CD4-positive, alpha-beta T cell (primary cell): ENCODE measurements at regions not wholly inside any gene's neighbourhood (a gene's known extent, or its start where the extent isn't known, plus 50 kb on each side); places are given as distances from the start of the nearest gene placed in this dataset.

ENCODE experiments used
- ATAC-seq: fragments of 200-7000 bp; cut with Tn5 transposase; one replicate; pipeline ENCODE4 v1.10.0; 2022; ENCODE audit warnings: mild to moderate bottlenecking; ENCODE audit not compliant: poor library complexity
- CTCF ChIA-PET: fragments of 350-600 bp; sonication (Branson Sonifier 250); formaldehyde crosslinking; loops from one replicate; lab custom pipeline; 2021; ENCODE audit warnings: antibody characterized with exemption, inconsistent platforms; lab: Charles Lee
- POLR2A ChIA-PET: fragments of 350-600 bp; sonication (Branson Sonifier 250); formaldehyde crosslinking; loops from one replicate; lab custom pipeline; 2021; ENCODE audit warnings: antibody characterized with exemption, inconsistent platforms; lab: Charles Lee
- DNase-seq, 14 experiments: peaks; one replicate each; pipeline ENCODE4 v3.0.0-alpha.2; 2013 to 2020; ENCODE audit warnings: mixed read lengths in 2 of 14
- H3K27ac ChIP-seq, 2 donors: one replicate each; pipeline versions ENCODE4 v1.5.1 to v1.7.0; 2013; ENCODE audit warnings: low read length in 2 of 2, low read depth in 1 of 2, mild to moderate bottlenecking in 1 of 2
- H3K27me3 ChIP-seq, 2 experiments: 1 replicate in 1 of 2; 2 replicates in 1 of 2; pipeline versions ENCODE4 v1.6.1 to v1.7.0; 2013; ENCODE audit warnings: low read length in 2 of 2, control low read depth in 1 of 2, mild to moderate bottlenecking in 1 of 2, moderate library complexity in 1 of 2; ENCODE audit not compliant: insufficient read depth in 2 of 2, control insufficient read depth in 1 of 2
- H3K36me3 ChIP-seq: one replicate; pipeline ENCODE4 v1.6.1; 2013; ENCODE audit warnings: low read length, control low read depth; ENCODE audit not compliant: insufficient read depth
- H3K4me1 ChIP-seq: one replicate; pipeline ENCODE4 v1.6.1; 2013; ENCODE audit warnings: low read length, control low read depth; ENCODE audit not compliant: insufficient read depth
- H3K4me3 ChIP-seq: one replicate; pipeline ENCODE4 v1.5.1; 2013; ENCODE audit warnings: mild to moderate bottlenecking, low read length, moderate library complexity
- H3K9me3 ChIP-seq, 2 experiments: 1 replicate in 1 of 2; 2 replicates in 1 of 2; pipeline versions ENCODE4 v1.6.1 to v1.7.0; 2013; ENCODE audit warnings: low read length in 2 of 2, mild to moderate bottlenecking in 2 of 2, control low read depth in 1 of 2, moderate library complexity in 1 of 2; ENCODE audit not compliant: control insufficient read depth in 1 of 2, insufficient read depth in 1 of 2
- H3K27ac Mint-ChIP-seq: one replicate; pipeline ENCODE4 v1.8.0; 2020; ENCODE audit warnings: mixed read lengths
- H3K27me3 Mint-ChIP-seq: one replicate; pipeline ENCODE4 v1.8.0; 2021; ENCODE audit warnings: mixed read lengths
- H3K36me3 Mint-ChIP-seq: one replicate; pipeline ENCODE4 v1.8.0; 2021; ENCODE audit warnings: low read depth, mixed read lengths
- H3K4me1 Mint-ChIP-seq: one replicate; pipeline ENCODE4 v1.8.0; 2021; ENCODE audit warnings: low read depth, mixed read lengths
- H3K4me3 Mint-ChIP-seq: one replicate; pipeline ENCODE4 v1.8.0; 2020; ENCODE audit warnings: mild to moderate bottlenecking, mixed read lengths
- H3K9me3 Mint-ChIP-seq: one replicate; pipeline ENCODE4 v1.8.0; 2020; ENCODE audit warnings: mixed read lengths
- intact Hi-C, 2 experiments: fragments of 100-400 bp; cut with DNase I in 1 of 2; cut with micrococcal nuclease in 1 of 2; formaldehyde crosslinking; loops; one replicate each; pipeline versions ENCODE4 v1.15.1 to v1.9.0; 2023 to 2025; cut with DNase I, micrococcal nuclease
- TF ChIP-seq, protein P1 (sequence below): fragments of 200-600 bp; IDR thresholded peaks from one replicate; pipeline ENCODE4 v1.8.0; 2022; ENCODE audit warnings: antibody characterized with exemption, mild to moderate bottlenecking

DNA sequence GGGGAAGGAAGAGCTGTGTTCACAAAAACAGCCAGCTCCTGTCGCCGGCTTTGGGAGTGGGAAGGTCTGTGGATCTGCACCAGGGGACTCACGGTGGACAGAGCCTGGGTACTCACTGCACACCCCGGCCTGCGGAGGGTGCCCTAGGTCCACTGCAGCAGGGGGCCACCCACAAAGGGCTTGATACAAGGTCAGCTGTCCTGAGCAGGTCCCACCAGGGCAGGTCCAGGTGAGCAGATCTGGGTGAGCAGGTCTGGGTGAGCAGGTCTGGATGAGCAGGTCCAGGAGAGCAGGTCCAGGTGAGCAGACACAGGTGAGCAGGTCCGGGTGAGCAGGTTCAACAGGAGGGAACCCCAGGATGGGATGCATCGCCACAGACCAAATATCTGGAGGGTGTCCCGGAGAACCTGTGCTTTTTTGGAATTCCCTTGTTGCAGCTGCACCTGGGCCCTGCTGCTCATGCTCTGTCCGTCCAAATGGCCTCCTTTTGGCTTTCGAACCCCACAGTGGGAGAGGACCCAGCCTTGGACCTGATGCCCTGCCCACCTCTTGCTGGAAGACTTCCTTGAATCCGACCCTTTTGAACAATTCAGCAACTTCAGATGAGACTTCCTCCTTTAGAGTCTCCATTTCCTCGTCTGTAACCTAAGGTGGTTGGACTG lies 485.3 kb downstream of the TBC1D22A start:
- H3K27me3 Mint-ChIP-seq, result peaks cover 48% of the 10 kb centered on the region
- POLR2A ChIA-PET, result no interaction called here
- no peaks in the 10 kb centered on the region for H3K4me1 ChIP-seq
- no peak overlapping the region for H3K27ac Mint-ChIP-seq
- ATAC-seq, result no peak
- no peak overlapping the region for H3K4me3 Mint-ChIP-seq
- no peaks in the 10 kb centered on the region for H3K36me3 ChIP-seq
- H3K36me3 Mint-ChIP-seq, result no peaks in the 10 kb centered on the region
- peaks cover 2% of the 10 kb centered on the region for H3K9me3 Mint-ChIP-seq
- CTCF ChIA-PET, result no interaction called here
- H3K9me3 ChIP-seq, result peaks cover 0 to 13% of the 10 kb centered on the region in 2 experiments
- intact Hi-C loops, result no loop called here
- no peaks in the 10 kb centered on the region for H3K4me1 Mint-ChIP-seq
- no peak overlapping the region for H3K4me3 ChIP-seq
- H3K27me3 ChIP-seq, result peaks cover 3 to 4% of the 10 kb centered on the region in 2 experiments
- TF ChIP-seq, protein P1, sequence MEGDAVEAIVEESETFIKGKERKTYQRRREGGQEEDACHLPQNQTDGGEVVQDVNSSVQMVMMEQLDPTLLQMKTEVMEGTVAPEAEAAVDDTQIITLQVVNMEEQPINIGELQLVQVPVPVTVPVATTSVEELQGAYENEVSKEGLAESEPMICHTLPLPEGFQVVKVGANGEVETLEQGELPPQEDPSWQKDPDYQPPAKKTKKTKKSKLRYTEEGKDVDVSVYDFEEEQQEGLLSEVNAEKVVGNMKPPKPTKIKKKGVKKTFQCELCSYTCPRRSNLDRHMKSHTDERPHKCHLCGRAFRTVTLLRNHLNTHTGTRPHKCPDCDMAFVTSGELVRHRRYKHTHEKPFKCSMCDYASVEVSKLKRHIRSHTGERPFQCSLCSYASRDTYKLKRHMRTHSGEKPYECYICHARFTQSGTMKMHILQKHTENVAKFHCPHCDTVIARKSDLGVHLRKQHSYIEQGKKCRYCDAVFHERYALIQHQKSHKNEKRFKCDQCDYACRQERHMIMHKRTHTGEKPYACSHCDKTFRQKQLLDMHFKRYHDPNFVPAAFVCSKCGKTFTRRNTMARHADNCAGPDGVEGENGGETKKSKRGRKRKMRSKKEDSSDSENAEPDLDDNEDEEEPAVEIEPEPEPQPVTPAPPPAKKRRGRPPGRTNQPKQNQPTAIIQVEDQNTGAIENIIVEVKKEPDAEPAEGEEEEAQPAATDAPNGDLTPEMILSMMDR, result no peak
- H3K27ac ChIP-seq, result no peak overlapping the region
- no peak for DNase-seq

DNA sequence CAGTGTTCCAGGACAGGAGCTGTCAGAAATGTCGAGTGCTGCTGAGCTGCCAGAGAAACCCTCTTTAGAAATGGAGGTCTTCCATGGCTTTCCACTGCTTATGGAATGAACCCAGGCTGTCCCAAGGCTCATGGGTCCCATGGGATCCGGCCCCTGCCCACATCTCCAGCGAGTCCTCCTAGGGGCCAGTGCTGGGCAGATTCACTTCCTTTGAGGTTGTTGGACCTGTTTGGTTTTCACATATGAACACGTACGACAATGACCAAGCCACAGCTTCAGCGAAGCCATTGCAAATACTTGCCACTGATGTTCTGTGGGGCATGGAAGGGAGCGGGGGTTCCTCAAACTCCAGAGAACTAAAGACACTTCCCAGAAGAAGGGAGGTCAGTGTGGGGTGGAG lies 483.3 kb downstream of the TBC1D22A start:
- Mint-ChIP-seq H3K9me3 (peaks cover 2% of the 10 kb centered on the region), H3K27ac (no peak overlapping the region), H3K27me3 (peaks cover 57% of the 10 kb centered on the region), H3K4me1 (no peaks in the 10 kb centered on the region), H3K36me3 (no peaks in the 10 kb centered on the region), H3K4me3 (no peak overlapping the region)
- H3K9me3 ChIP-seq, result peaks cover 0 to 4% of the 10 kb centered on the region in 2 experiments
- H3K4me1 ChIP-seq, result no peaks in the 10 kb centered on the region
- H3K27ac ChIP-seq, result no peak overlapping the region
- DNase-seq (no peak), ATAC-seq (no peak)
- H3K36me3 ChIP-seq, result no peaks in the 10 kb centered on the region
- intact Hi-C loops, result no loop called here
- POLR2A ChIA-PET, result no interaction called here
- peaks cover 3 to 4% of the 10 kb centered on the region in 2 experiments for H3K27me3 ChIP-seq
- CTCF ChIA-PET, result no interaction called here
- TF ChIP-seq, protein P1, result no peak
- H3K4me3 ChIP-seq, result no peak overlapping the region

DNA sequence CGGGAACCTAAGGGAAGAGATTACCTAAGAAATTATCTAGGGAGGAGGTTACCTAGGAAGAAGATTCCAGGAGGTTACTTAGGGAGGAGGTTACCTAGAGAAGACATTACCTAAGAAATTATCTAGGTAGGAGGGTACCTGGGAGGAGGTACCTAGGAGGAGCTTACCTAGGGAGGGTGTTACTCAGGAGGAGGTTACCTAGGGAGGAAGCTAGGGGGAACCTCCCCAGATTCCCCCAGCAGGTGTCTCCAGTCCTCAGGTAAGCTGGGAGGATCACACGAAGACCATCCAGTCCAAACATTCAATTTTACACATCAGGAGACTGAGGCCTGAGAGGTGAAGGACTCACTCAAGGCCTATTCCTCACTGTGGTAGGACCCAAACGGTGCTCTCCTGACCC lies 482.8 kb downstream of the TBC1D22A start:
- TF ChIP-seq, protein P1, result no peak
- Mint-ChIP-seq H3K4me1 (no peaks in the 10 kb centered on the region), H3K36me3 (no peaks in the 10 kb centered on the region), H3K27me3 (peaks cover 61% of the 10 kb centered on the region), H3K9me3 (peaks cover 2% of the 10 kb centered on the region), H3K4me3 (no peak overlapping the region), H3K27ac (no peak overlapping the region)
- ATAC-seq, result no peak
- Histone ChIP-seq H3K4me3 (no peak overlapping the region), H3K4me1 (no peaks in the 10 kb centered on the region), H3K27me3 (peaks cover 3 to 4% of the 10 kb centered on the region in 2 experiments), H3K36me3 (no peaks in the 10 kb centered on the region), H3K27ac (no peak overlapping the region), H3K9me3 (peaks cover 0 to 4% of the 10 kb centered on the region in 2 experiments)
- POLR2A ChIA-PET, result no interaction called here
- DNase-seq, result no peak
- CTCF ChIA-PET, result no interaction called here
- intact Hi-C loops, result no loop called here
